ENCODE measurements at regions not wholly inside any gene's neighbourhood (a gene's known extent, or its start where the extent isn't known, plus 50 kb on each side); places are given as distances from the start of the nearest gene placed in this dataset.
"Not testable (repeated sequence)": the region's sequence is repeated elsewhere in the genome, so short reads cannot be mapped to it uniquely, and the experiment has no call there.

DNA sequence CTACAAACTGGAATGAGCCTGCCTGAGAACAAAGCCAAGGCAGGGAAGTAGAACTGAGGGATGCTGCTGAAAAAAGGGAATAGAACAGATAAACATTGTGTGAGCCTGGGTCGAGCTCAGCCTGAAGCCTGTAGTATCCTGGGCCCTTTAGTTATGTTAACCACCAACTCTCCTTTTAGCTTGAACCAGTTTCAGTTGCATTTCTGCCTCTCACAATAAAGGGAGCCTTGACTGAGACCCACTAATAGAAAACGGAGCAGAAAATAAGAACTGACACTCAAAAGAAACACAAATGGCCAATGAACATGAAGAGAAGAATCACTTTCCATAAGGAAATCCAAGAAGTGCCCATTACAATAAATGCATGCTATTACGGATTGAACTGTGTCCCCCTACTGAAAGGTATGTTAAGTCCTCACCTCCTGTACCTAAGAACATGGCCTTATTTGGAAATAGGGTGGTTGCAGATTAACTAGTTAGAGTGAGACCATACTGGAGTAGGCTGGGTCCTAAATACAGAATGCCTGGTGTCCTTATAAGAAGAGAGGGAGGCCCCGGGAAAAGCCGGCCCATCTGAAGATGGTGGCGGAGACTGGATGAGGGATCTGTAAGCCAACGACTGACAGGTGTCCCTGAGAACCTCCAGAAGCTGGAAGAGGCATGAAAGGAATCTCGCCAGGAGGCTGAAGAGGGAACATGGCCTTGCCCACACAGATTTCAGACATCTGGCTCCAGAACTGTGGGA, 4423.0 kb upstream of the TPTE start:
- TF ChIP-seq SNAI2, ZFP3, ZNF8, OSR1, RARB (CRISPR knock-in tag; IDR thresholded peaks at IDR 0.05): not testable (repeated sequence)
- TF ChIP-seq, protein P1, sequence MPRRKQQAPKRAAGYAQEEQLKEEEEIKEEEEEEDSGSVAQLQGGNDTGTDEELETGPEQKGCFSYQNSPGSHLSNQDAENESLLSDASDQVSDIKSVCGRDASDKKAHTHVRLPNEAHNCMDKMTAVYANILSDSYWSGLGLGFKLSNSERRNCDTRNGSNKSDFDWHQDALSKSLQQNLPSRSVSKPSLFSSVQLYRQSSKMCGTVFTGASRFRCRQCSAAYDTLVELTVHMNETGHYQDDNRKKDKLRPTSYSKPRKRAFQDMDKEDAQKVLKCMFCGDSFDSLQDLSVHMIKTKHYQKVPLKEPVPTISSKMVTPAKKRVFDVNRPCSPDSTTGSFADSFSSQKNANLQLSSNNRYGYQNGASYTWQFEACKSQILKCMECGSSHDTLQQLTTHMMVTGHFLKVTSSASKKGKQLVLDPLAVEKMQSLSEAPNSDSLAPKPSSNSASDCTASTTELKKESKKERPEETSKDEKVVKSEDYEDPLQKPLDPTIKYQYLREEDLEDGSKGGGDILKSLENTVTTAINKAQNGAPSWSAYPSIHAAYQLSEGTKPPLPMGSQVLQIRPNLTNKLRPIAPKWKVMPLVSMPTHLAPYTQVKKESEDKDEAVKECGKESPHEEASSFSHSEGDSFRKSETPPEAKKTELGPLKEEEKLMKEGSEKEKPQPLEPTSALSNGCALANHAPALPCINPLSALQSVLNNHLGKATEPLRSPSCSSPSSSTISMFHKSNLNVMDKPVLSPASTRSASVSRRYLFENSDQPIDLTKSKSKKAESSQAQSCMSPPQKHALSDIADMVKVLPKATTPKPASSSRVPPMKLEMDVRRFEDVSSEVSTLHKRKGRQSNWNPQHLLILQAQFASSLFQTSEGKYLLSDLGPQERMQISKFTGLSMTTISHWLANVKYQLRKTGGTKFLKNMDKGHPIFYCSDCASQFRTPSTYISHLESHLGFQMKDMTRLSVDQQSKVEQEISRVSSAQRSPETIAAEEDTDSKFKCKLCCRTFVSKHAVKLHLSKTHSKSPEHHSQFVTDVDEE (CRISPR knock-in tag; IDR thresholded peaks at IDR 0.05): not testable (repeated sequence)
- TF ChIP-seq, protein P2, sequence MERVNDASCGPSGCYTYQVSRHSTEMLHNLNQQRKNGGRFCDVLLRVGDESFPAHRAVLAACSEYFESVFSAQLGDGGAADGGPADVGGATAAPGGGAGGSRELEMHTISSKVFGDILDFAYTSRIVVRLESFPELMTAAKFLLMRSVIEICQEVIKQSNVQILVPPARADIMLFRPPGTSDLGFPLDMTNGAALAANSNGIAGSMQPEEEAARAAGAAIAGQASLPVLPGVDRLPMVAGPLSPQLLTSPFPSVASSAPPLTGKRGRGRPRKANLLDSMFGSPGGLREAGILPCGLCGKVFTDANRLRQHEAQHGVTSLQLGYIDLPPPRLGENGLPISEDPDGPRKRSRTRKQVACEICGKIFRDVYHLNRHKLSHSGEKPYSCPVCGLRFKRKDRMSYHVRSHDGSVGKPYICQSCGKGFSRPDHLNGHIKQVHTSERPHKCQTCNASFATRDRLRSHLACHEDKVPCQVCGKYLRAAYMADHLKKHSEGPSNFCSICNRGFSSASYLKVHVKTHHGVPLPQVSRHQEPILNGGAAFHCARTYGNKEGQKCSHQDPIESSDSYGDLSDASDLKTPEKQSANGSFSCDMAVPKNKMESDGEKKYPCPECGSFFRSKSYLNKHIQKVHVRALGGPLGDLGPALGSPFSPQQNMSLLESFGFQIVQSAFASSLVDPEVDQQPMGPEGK (CRISPR knock-in tag; IDR thresholded peaks at IDR 0.05; ENCODE audit: borderline replicate concordance): not testable (repeated sequence)
- TF ChIP-seq, protein P3, sequence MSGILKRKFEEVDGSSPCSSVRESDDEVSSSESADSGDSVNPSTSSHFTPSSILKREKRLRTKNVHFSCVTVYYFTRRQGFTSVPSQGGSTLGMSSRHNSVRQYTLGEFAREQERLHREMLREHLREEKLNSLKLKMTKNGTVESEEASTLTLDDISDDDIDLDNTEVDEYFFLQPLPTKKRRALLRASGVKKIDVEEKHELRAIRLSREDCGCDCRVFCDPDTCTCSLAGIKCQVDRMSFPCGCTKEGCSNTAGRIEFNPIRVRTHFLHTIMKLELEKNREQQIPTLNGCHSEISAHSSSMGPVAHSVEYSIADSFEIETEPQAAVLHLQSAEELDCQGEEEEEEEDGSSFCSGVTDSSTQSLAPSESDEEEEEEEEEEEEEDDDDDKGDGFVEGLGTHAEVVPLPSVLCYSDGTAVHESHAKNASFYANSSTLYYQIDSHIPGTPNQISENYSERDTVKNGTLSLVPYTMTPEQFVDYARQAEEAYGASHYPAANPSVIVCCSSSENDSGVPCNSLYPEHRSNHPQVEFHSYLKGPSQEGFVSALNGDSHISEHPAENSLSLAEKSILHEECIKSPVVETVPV (CRISPR knock-in tag; IDR thresholded peaks at IDR 0.05): not testable (repeated sequence)

Data from SK-N-SH treated with all-trans-retinoic acid at 6 μM for 48 hours (cell line).